Endodermal cell (in vitro differentiated cells): ENCODE measurements at regions not wholly inside any gene's neighbourhood (a gene's known extent, or its start where the extent isn't known, plus 50 kb on each side); places are given as distances from the start of the nearest gene placed in this dataset.

Source experiments
- DNase-seq: peaks from one replicate; pipeline ENCODE4 v3.0.0-alpha.2; 2017
- H3K27ac ChIP-seq: 2 replicates; pipeline ENCODE4 v1.5.1; 2013; ENCODE audit warnings: mild to moderate bottlenecking, low read depth, low read length, moderate library complexity
- H3K27me3 ChIP-seq: 2 replicates; pipeline ENCODE4 v1.6.1; 2013; ENCODE audit warnings: mild to moderate bottlenecking, low read length, moderate library complexity; ENCODE audit not compliant: insufficient read depth, control insufficient read depth, poor library complexity, severe bottlenecking
- H3K36me3 ChIP-seq: 2 replicates; pipeline ENCODE4 v1.7.0; 2013; ENCODE audit warnings: mild to moderate bottlenecking, low read length, moderate library complexity; ENCODE audit not compliant: control insufficient read depth, insufficient read depth
- H3K4me1 ChIP-seq: one replicate; pipeline ENCODE4 v1.7.0; 2013; ENCODE audit warnings: low read length; ENCODE audit not compliant: control insufficient read depth, insufficient read depth
- H3K4me3 ChIP-seq: 2 replicates; pipeline ENCODE4 v1.5.1; 2013; ENCODE audit warnings: mild to moderate bottlenecking, low read length, moderate library complexity
- H3K9ac ChIP-seq: 2 replicates; pipeline ENCODE4 v1.6.1; 2013; ENCODE audit warnings: mild to moderate bottlenecking, low read length, moderate library complexity; ENCODE audit not compliant: poor library complexity, severe bottlenecking; ENCODE audit errors: extremely low read depth
- H3K9me3 ChIP-seq: 2 replicates; pipeline ENCODE4 v1.6.1; 2013; ENCODE audit warnings: mild to moderate bottlenecking, low read length, moderate library complexity; ENCODE audit not compliant: control insufficient read depth
- H3K27ac Mint-ChIP-seq: 2 replicates; pipeline ENCODE4 v1.8.0; 2020; ENCODE audit warnings: mixed read lengths
- H3K27me3 Mint-ChIP-seq: 2 replicates; pipeline ENCODE4 v1.8.0; 2021; ENCODE audit warnings: mild to moderate bottlenecking, mixed read lengths; ENCODE audit not compliant: insufficient read depth
- H3K36me3 Mint-ChIP-seq: 2 replicates; pipeline ENCODE4 v1.8.0; 2020; ENCODE audit warnings: low read depth, mixed read lengths
- H3K4me1 Mint-ChIP-seq: 2 replicates; pipeline ENCODE4 v1.8.0; 2020; ENCODE audit warnings: mixed read lengths
- H3K4me3 Mint-ChIP-seq: 2 replicates; pipeline ENCODE4 v1.8.0; 2020; ENCODE audit warnings: mild to moderate bottlenecking, moderate library complexity, mixed read lengths
- H3K9me3 Mint-ChIP-seq: 2 replicates; pipeline ENCODE4 v1.8.0; 2020; ENCODE audit warnings: mild to moderate bottlenecking, mixed read lengths
- WGBS, 2 experiments: methylation state at CpG; one replicate each; pipeline versions ENCODE4 v1.1.5 to v1.1.7; 2013; ENCODE audit warnings: missing lambda C conversion rate in 2 of 2, mixed read lengths in 1 of 2; ENCODE audit not compliant: insufficient coverage in 1 of 2, insufficient read length in 1 of 2; 5-methylcytosine and 5-hydroxymethylcytosine counted together
- TF ChIP-seq, protein P1 (sequence below): fragments of 200-600 bp; sonication (generic); conservative IDR thresholded peaks from 2 replicates; pipeline ENCODE4 v1.5.0; 2021; ENCODE audit warnings: antibody characterized with exemption, mild to moderate bottlenecking

GRCh38 chr22:47374901-47375575 is 612.6 kb downstream of the TBC1D22A start:
- Histone ChIP-seq H3K9me3 (peaks cover 57% of the 10 kb centered on the region), H3K9ac (no peak overlapping the region), H3K36me3 (no peaks in the 10 kb centered on the region), H3K4me1 (no peaks in the 10 kb centered on the region), H3K4me3 (no peak overlapping the region), H3K27me3 (no peaks in the 10 kb centered on the region), H3K27ac (no peak overlapping the region)
- Mint-ChIP-seq H3K27me3 (no peaks in the 10 kb centered on the region), H3K27ac (no peak overlapping the region), H3K4me3 (no peak overlapping the region), H3K4me1 (no peaks in the 10 kb centered on the region), H3K9me3 (peaks cover 95% of the 10 kb centered on the region), H3K36me3 (peaks cover 9% of the 10 kb centered on the region)
- DNase-seq = no peak
- WGBS, 2 experiments = 80% methylated on average over 12 to 18 of the region's 18 CpGs
- TF ChIP-seq, protein P1, sequence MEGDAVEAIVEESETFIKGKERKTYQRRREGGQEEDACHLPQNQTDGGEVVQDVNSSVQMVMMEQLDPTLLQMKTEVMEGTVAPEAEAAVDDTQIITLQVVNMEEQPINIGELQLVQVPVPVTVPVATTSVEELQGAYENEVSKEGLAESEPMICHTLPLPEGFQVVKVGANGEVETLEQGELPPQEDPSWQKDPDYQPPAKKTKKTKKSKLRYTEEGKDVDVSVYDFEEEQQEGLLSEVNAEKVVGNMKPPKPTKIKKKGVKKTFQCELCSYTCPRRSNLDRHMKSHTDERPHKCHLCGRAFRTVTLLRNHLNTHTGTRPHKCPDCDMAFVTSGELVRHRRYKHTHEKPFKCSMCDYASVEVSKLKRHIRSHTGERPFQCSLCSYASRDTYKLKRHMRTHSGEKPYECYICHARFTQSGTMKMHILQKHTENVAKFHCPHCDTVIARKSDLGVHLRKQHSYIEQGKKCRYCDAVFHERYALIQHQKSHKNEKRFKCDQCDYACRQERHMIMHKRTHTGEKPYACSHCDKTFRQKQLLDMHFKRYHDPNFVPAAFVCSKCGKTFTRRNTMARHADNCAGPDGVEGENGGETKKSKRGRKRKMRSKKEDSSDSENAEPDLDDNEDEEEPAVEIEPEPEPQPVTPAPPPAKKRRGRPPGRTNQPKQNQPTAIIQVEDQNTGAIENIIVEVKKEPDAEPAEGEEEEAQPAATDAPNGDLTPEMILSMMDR = no peak

- DNase-seq = no peak
- Histone ChIP-seq H3K4me1 (no peaks in the 10 kb centered on the region), H3K9ac (no peak overlapping the region), H3K27ac (no peak overlapping the region), H3K36me3 (no peaks in the 10 kb centered on the region), H3K9me3 (peaks cover 62% of the 10 kb centered on the region), H3K27me3 (no peaks in the 10 kb centered on the region), H3K4me3 (no peak overlapping the region)
- Mint-ChIP-seq H3K36me3 (peaks cover 10% of the 10 kb centered on the region), H3K27me3 (no peaks in the 10 kb centered on the region), H3K4me3 (no peak overlapping the region), H3K27ac (no peak overlapping the region), H3K4me1 (no peaks in the 10 kb centered on the region), H3K9me3 (peaks cover 96% of the 10 kb centered on the region)
- TF ChIP-seq, protein P1 = no peak
- WGBS, 2 experiments = 82 to 87% methylated on average over 10 to 15 of the region's 15 CpGs
Observed at GRCh38 chr22:47374273-47374771, 611.9 kb downstream of the TBC1D22A start.

GRCh38 chr22:47373648-47374272 is 611.3 kb downstream of the TBC1D22A start:
- Histone ChIP-seq H3K9me3 (peaks cover 67% of the 10 kb centered on the region), H3K4me1 (no peaks in the 10 kb centered on the region), H3K27me3 (no peaks in the 10 kb centered on the region), H3K4me3 (no peak overlapping the region), H3K9ac (no peak overlapping the region), H3K36me3 (no peaks in the 10 kb centered on the region), H3K27ac (no peak overlapping the region)
- H3K4me1 Mint-ChIP-seq = no peaks in the 10 kb centered on the region
- DNase-seq = no peak
- TF ChIP-seq, protein P1 = no peak
- H3K27me3 Mint-ChIP-seq = no peaks in the 10 kb centered on the region
- no peak overlapping the region for H3K4me3 Mint-ChIP-seq
- no peak overlapping the region for H3K27ac Mint-ChIP-seq
- H3K9me3 Mint-ChIP-seq = peaks cover 98% of the 10 kb centered on the region
- WGBS, 2 experiments = 70 to 75% methylated on average over 4 to 13 of the region's 13 CpGs
- H3K36me3 Mint-ChIP-seq = peaks cover 10% of the 10 kb centered on the region
